COLO829 (cell line): ENCODE measurements at regions not wholly inside any gene's neighbourhood (a gene's known extent, or its start where the extent isn't known, plus 50 kb on each side); places are given as distances from the start of the nearest gene placed in this dataset.
"Not testable (repeated sequence)": the region's sequence is repeated elsewhere in the genome, so short reads cannot be mapped to it uniquely, and the experiment has no call there.

Source experiments
- DNase-seq: peaks from one replicate; pipeline ENCODE4 v3.0.0; 2012; ENCODE audit warnings: low spot score

- DNase-seq = no peak
These were observed 602.7 kb upstream of the CDH5 start for GRCh38 chr16:65763640-65764305.

GRCh38 chr16:65760874-65761273, 605.6 kb upstream of the CDH5 start:
- no peak for DNase-seq

GRCh38 chr16:65758620-65759019, 607.9 kb upstream of the CDH5 start:
- no peak for DNase-seq

GRCh38 chr16:65757064-65757463, 609.4 kb upstream of the CDH5 start:
- no peak for DNase-seq

- no peak for DNase-seq
These were observed 610.3 kb upstream of the CDH5 start for GRCh38 chr16:65756163-65756562.

GRCh38 chr16:65754820-65755691, 611.4 kb upstream of the CDH5 start:
- DNase-seq = no peak

GRCh38 chr16:65752522-65752844, 614.0 kb upstream of the CDH5 start:
- DNase-seq = no peak

GRCh38 chr16:65751622-65752521, 614.6 kb upstream of the CDH5 start:
- DNase-seq = no peak

GRCh38 chr16:65749506-65749905, 617.0 kb upstream of the CDH5 start:
- DNase-seq = no peak

- no peak for DNase-seq
These were observed 619.5 kb upstream of the CDH5 start for GRCh38 chr16:65746941-65747340.

- DNase-seq = no peak
These were observed 621.2 kb upstream of the CDH5 start for GRCh38 chr16:65745201-65745708.

GRCh38 chr16:65744401-65744800, 622.1 kb upstream of the CDH5 start:
- DNase-seq = no peak

- no peak for DNase-seq
These were observed 621.7 kb upstream of the CDH11 start for GRCh38 chr16:65743558-65743957.

- no peak for DNase-seq
These were observed 618.8 kb upstream of the CDH11 start for GRCh38 chr16:65740711-65741110.

GRCh38 chr16:65739518-65739917, 617.7 kb upstream of the CDH11 start:
- DNase-seq = no peak

GRCh38 chr16:65737831-65738230, 616.0 kb upstream of the CDH11 start:
- no peak for DNase-seq

GRCh38 chr16:65735615-65736014, 613.8 kb upstream of the CDH11 start:
- not testable (repeated sequence) for DNase-seq

- DNase-seq = no peak
These were observed 611.9 kb upstream of the CDH11 start for GRCh38 chr16:65733721-65734120.

GRCh38 chr16:65731833-65732232, 610.0 kb upstream of the CDH11 start:
- DNase-seq = no peak

- no peak for DNase-seq
These were observed 606.8 kb upstream of the CDH11 start for GRCh38 chr16:65728652-65729051.

GRCh38 chr16:65728167-65728566, 606.3 kb upstream of the CDH11 start:
- no peak for DNase-seq

GRCh38 chr16:65727534-65728137, 605.8 kb upstream of the CDH11 start:
- no peak for DNase-seq
